ENCODE measurements at regions not wholly inside any gene's neighbourhood (a gene's known extent, or its start where the extent isn't known, plus 50 kb on each side); places are given as distances from the start of the nearest gene placed in this dataset.

- TF ChIP-seq, protein P1, sequence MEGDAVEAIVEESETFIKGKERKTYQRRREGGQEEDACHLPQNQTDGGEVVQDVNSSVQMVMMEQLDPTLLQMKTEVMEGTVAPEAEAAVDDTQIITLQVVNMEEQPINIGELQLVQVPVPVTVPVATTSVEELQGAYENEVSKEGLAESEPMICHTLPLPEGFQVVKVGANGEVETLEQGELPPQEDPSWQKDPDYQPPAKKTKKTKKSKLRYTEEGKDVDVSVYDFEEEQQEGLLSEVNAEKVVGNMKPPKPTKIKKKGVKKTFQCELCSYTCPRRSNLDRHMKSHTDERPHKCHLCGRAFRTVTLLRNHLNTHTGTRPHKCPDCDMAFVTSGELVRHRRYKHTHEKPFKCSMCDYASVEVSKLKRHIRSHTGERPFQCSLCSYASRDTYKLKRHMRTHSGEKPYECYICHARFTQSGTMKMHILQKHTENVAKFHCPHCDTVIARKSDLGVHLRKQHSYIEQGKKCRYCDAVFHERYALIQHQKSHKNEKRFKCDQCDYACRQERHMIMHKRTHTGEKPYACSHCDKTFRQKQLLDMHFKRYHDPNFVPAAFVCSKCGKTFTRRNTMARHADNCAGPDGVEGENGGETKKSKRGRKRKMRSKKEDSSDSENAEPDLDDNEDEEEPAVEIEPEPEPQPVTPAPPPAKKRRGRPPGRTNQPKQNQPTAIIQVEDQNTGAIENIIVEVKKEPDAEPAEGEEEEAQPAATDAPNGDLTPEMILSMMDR (conservative IDR thresholded peaks at IDR 0.05 in 1 of 2, IDR thresholded peaks at IDR 0.05 in 1 of 2; ENCODE audit: low read depth in 1 of 2, low read length in 2 of 2): no peak
- no peak for TF ChIP-seq EZH2 (IDR thresholded peaks at IDR 0.05; ENCODE audit: low read length, missing control alignments)
Measured at GRCh38 chr6:130682066-130682465, 145.1 kb upstream of the SMLR1 start.
